B cell (primary cell): ENCODE measurements at regions not wholly inside any gene's neighbourhood (a gene's known extent, or its start where the extent isn't known, plus 50 kb on each side); places are given as distances from the start of the nearest gene placed in this dataset.

ENCODE experiments used
- ATAC-seq: fragments of 200-7000 bp; cut with Tn5 transposase; one replicate; pipeline ENCODE4 v1.10.0; 2021; ENCODE audit warnings: low read depth, mild to moderate bottlenecking, moderate number of reproducible peaks, moderate library complexity
- CTCF ChIA-PET: fragments of 350-600 bp; sonication (Branson Sonifier 250); formaldehyde crosslinking; loops from one replicate; lab custom pipeline; 2021; ENCODE audit warnings: antibody characterized with exemption, inconsistent platforms; lab: Charles Lee
- POLR2A ChIA-PET: fragments of 350-600 bp; sonication (Branson Sonifier 250); formaldehyde crosslinking; loops from one replicate; lab custom pipeline; 2021; ENCODE audit warnings: antibody characterized with exemption; lab: Charles Lee
- DNase-seq: peaks from one replicate; pipeline ENCODE4 v3.0.0; 2013
- H2AFZ ChIP-seq: 2 replicates; pipeline ENCODE4 v1.6.1; 2012; ENCODE audit warnings: mild to moderate bottlenecking, low read depth, low read length; ENCODE audit not compliant: insufficient read depth, poor library complexity, severe bottlenecking
- H3K27ac ChIP-seq, 2 donors: 1 replicate in 1 of 2; 2 replicates in 1 of 2; pipeline ENCODE4 v1.5.1; 2012 to 2013; ENCODE audit warnings: low read length in 2 of 2, mild to moderate bottlenecking in 2 of 2, moderate library complexity in 1 of 2
- H3K27me3 ChIP-seq, 4 experiments: fragments of 200-600 bp in 1 of 4; sonication (generic) in 1 of 4; replicated peaks in 1 of 4; 1 replicate in 2 of 4; 2 replicates in 2 of 4; pipeline versions ENCODE4 v1.6.1 to v1.7.0; 2013 to 2016; ENCODE audit warnings: low read length in 3 of 4, mild to moderate bottlenecking in 2 of 4, mixed read lengths in 1 of 4, moderate library complexity in 1 of 4; ENCODE audit not compliant: insufficient read depth in 4 of 4, control insufficient read depth in 3 of 4; ENCODE audit errors: control extremely low read depth in 1 of 4
- H3K36me3 ChIP-seq, 2 experiments: replicated peaks in 1 of 2; 1 replicate in 1 of 2; 2 replicates in 1 of 2; pipeline versions ENCODE4 v1.6.1 to v1.7.1; 2013; ENCODE audit warnings: low read length in 1 of 2; ENCODE audit not compliant: insufficient read depth in 2 of 2, control insufficient read depth in 1 of 2; ENCODE audit errors: control extremely low read depth in 1 of 2, extremely low read depth in 1 of 2
- H3K4me1 ChIP-seq, 2 donors: fragments of 200-600 bp in 1 of 2; sonication (generic) in 1 of 2; 1 replicate in 1 of 2; 2 replicates in 1 of 2; pipeline versions ENCODE4 v1.5.1 to v1.6.1; 2013 to 2017; ENCODE audit warnings: low read length in 2 of 2; ENCODE audit not compliant: control insufficient read depth in 2 of 2, insufficient read depth in 2 of 2
- H3K4me2 ChIP-seq: replicated peaks from 2 replicates; pipeline ENCODE3; 2012; ENCODE audit warnings: mild to moderate bottlenecking, low read depth, low read length; ENCODE audit not compliant: poor library complexity, severe bottlenecking
- H3K4me3 ChIP-seq, 5 experiments: fragments of 200-600 bp in 1 of 5; sonication (generic) in 1 of 5; 1 replicate in 3 of 5; 2 replicates in 2 of 5; pipeline versions ENCODE4 v1.5.1 to v1.7.0; 2011 to 2016; ENCODE audit warnings: low read length in 4 of 5, mild to moderate bottlenecking in 4 of 5, low read depth in 2 of 5, control low read depth in 1 of 5, moderate library complexity in 1 of 5; ENCODE audit not compliant: insufficient read depth in 1 of 5; ENCODE audit errors: control extremely low read depth in 1 of 5, extremely low read depth in 1 of 5
- H3K79me2 ChIP-seq: fragments of 200-600 bp; sonication (generic); one replicate; pipeline ENCODE4 v1.6.0; 2016; ENCODE audit warnings: low read length; ENCODE audit not compliant: control insufficient read depth, insufficient read depth
- H3K9ac ChIP-seq: fragments of 200-600 bp; sonication (generic); 2 replicates; pipeline ENCODE4 v1.6.1; 2017; ENCODE audit warnings: mild to moderate bottlenecking, low read length, moderate library complexity
- H3K9me3 ChIP-seq, 3 donors: one replicate each; pipeline versions ENCODE4 v1.6.1 to v1.7.1; 2013; ENCODE audit warnings: low read length in 2 of 3; ENCODE audit not compliant: control insufficient read depth in 2 of 3, insufficient read depth in 1 of 3; ENCODE audit errors: control extremely low read depth in 1 of 3
- H4K20me1 ChIP-seq: 2 replicates; pipeline ENCODE4 v1.6.0; 2012; ENCODE audit warnings: mild to moderate bottlenecking, low read length; ENCODE audit not compliant: insufficient read depth, control insufficient read depth, poor library complexity, severe bottlenecking
- H3K27ac Mint-ChIP-seq: one replicate; pipeline ENCODE4 v1.8.0; 2021; ENCODE audit warnings: mixed read lengths
- H3K27me3 Mint-ChIP-seq: one replicate; pipeline ENCODE4 v1.8.0; 2021; ENCODE audit warnings: mixed read lengths
- H3K4me1 Mint-ChIP-seq: one replicate; pipeline ENCODE4 v1.8.0; 2021; ENCODE audit warnings: mixed read lengths
- H3K4me3 Mint-ChIP-seq: one replicate; pipeline ENCODE4 v1.8.0; 2021; ENCODE audit warnings: mixed read lengths
- H3K9me3 Mint-ChIP-seq: one replicate; pipeline ENCODE4 v1.8.0; 2022; ENCODE audit warnings: mixed read lengths; ENCODE audit not compliant: insufficient read depth
- EZH2 ChIP-seq: IDR thresholded peaks from 2 replicates; pipeline ENCODE4 v1.6.1; 2012; ENCODE audit warnings: borderline replicate concordance, low read depth, mild to moderate bottlenecking, moderate library complexity, low read length; ENCODE audit not compliant: insufficient read depth, poor library complexity, severe bottlenecking
- WGBS: methylation state at CpG from one replicate; pipeline ENCODE4 v1.1.5; 2013; ENCODE audit warnings: missing lambda C conversion rate; ENCODE audit not compliant: insufficient coverage; 5-methylcytosine and 5-hydroxymethylcytosine counted together
- intact Hi-C: fragments of 100-400 bp; cut with micrococcal nuclease; formaldehyde crosslinking; loops from one replicate; pipeline ENCODE4 v1.10.0; 2022
- TF ChIP-seq, protein P1 (sequence below): fragments of 200-600 bp; IDR thresholded peaks from one replicate; pipeline ENCODE4 v1.8.0; 2022; ENCODE audit warnings: antibody characterized with exemption, mild to moderate bottlenecking

DNA sequence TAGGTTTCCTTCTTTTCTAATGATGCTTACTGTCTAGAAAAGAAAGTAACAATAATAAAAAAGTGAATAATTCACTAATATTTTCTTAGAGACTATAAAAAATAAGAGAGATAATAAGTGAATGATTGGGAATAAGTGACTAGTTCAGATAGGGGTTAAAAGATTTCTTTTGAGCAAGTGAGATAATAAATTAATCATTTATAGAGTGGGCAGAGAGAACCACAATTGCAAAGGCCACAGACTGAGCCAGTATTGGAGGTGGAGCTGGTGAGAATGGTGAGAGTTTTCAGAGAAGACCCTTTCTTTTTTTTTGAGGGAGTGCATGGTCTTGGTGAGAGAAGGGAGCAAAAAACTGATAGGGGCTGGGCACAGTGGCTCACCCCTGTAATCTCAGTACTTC, 159.1 kb upstream of the SALL1 start:
- H3K4me1 ChIP-seq: no peaks in the 10 kb centered on the region
- intact Hi-C loops: no loop called here
- DNase-seq: no peak
- H2AFZ ChIP-seq: no peak overlapping the region
- H3K27me3 ChIP-seq: no peaks in the 10 kb centered on the region
- H3K4me2 ChIP-seq: no peak overlapping the region
- H3K9me3 ChIP-seq: no peaks in the 10 kb centered on the region
- H3K79me2 ChIP-seq: no peaks in the 10 kb centered on the region
- peaks cover 5% of the 10 kb centered on the region for H3K9me3 Mint-ChIP-seq
- no peak overlapping the region for H3K4me3 Mint-ChIP-seq
- H3K4me3 ChIP-seq: no peak overlapping the region
- TF ChIP-seq, protein P1, sequence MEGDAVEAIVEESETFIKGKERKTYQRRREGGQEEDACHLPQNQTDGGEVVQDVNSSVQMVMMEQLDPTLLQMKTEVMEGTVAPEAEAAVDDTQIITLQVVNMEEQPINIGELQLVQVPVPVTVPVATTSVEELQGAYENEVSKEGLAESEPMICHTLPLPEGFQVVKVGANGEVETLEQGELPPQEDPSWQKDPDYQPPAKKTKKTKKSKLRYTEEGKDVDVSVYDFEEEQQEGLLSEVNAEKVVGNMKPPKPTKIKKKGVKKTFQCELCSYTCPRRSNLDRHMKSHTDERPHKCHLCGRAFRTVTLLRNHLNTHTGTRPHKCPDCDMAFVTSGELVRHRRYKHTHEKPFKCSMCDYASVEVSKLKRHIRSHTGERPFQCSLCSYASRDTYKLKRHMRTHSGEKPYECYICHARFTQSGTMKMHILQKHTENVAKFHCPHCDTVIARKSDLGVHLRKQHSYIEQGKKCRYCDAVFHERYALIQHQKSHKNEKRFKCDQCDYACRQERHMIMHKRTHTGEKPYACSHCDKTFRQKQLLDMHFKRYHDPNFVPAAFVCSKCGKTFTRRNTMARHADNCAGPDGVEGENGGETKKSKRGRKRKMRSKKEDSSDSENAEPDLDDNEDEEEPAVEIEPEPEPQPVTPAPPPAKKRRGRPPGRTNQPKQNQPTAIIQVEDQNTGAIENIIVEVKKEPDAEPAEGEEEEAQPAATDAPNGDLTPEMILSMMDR: no peak
- no peak for TF ChIP-seq EZH2
- no peak overlapping the region for H3K27ac Mint-ChIP-seq
- ATAC-seq: no peak
- no peaks in the 10 kb centered on the region for H3K36me3 ChIP-seq
- H3K4me1 Mint-ChIP-seq: no peaks in the 10 kb centered on the region
- no peak overlapping the region for H3K27ac ChIP-seq
- no peaks in the 10 kb centered on the region for H4K20me1 ChIP-seq
- H3K9ac ChIP-seq: no peak overlapping the region
- no peaks in the 10 kb centered on the region for H3K27me3 Mint-ChIP-seq
- CTCF ChIA-PET: no interaction called here
- POLR2A ChIA-PET: no interaction called here

DNA sequence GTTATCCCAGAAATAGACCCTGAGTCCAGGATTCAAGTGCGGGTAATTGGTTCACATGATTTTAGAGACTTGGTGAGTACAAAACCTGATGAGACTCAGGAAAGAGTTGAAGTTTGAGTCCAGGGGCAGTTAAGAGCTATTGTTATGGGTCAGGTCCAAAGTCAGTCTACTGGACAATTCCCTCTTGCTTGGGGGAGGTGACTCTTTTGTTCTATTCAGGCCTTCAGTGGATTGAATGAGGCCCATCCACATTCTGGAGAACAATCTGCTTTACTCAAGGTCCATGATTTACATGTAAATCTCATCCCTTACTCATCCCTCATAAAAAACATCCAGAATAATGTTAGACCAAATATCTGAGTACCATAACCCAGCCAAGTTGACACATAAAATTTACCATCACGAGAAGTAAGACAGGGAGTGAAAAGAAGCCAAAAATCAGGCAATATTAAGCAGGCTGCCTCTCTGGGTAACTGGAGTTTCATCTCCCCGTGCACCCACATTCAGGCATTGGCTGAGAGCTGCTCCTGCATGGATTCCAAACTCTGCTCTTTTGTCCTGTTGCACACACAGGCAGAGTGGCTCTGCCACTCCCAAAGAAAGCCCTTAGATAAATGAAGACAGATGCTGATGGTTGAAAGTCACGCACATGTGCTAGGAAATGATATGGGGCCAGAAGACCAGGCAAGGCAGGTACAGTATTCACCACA, 156.0 kb upstream of the SALL1 start:
- Histone ChIP-seq H3K4me2 (no peak overlapping the region), H3K79me2 (no peaks in the 10 kb centered on the region), H3K27ac (no peak overlapping the region), H3K4me1 (no peaks in the 10 kb centered on the region), H3K9ac (no peak overlapping the region), H4K20me1 (no peaks in the 10 kb centered on the region), H3K4me3 (no peak overlapping the region), H2AFZ (no peak overlapping the region), H3K27me3 (no peaks in the 10 kb centered on the region), H3K36me3 (no peaks in the 10 kb centered on the region), H3K9me3 (no peaks in the 10 kb centered on the region)
- Mint-ChIP-seq H3K4me3 (no peak overlapping the region), H3K27me3 (no peaks in the 10 kb centered on the region), H3K27ac (no peak overlapping the region), H3K9me3 (no peaks in the 10 kb centered on the region), H3K4me1 (no peaks in the 10 kb centered on the region)
- CTCF ChIA-PET: no interaction called here
- intact Hi-C loops: no loop called here
- 96% methylated on average over 3 of the region's 4 CpGs for WGBS
- ATAC-seq: no peak
- TF ChIP-seq, protein P1: no peak
- no peak for TF ChIP-seq EZH2
- no peak for DNase-seq
- POLR2A ChIA-PET: no interaction called here
